ENCODE measurements at regions not wholly inside any gene's neighbourhood (a gene's known extent, or its start where the extent isn't known, plus 50 kb on each side); places are given as distances from the start of the nearest gene placed in this dataset.
"Not testable (repeated sequence)": the region's sequence is repeated elsewhere in the genome, so short reads cannot be mapped to it uniquely, and the experiment has no call there.

GRCh38 chr13:110811008-110811720 is 97.7 kb downstream of the ING1 start:
- DNase-seq = no peak

- no peak for DNase-seq
Observed at GRCh38 chr13:110811771-110812120, 98.2 kb downstream of the ING1 start.

- no peak for DNase-seq
Observed at GRCh38 chr13:110812121-110812868, 98.8 kb downstream of the ING1 start.

- DNase-seq = no peak
Observed at GRCh38 chr13:110812869-110813645, 99.6 kb downstream of the ING1 start.

- DNase-seq = no peak
Observed at GRCh38 chr13:110813646-110814624, 100.4 kb downstream of the ING1 start.

- DNase-seq = no peak
Observed at GRCh38 chr13:110815471-110816204, 99.2 kb downstream of the ANKRD10 start.

- DNase-seq = no peak
Observed at GRCh38 chr13:110816500-110816899, 98.4 kb downstream of the ANKRD10 start.

GRCh38 chr13:110817143-110817542 is 97.7 kb downstream of the ANKRD10 start:
- no peak for DNase-seq

- DNase-seq = no peak
Observed at GRCh38 chr13:110818747-110819146, 96.1 kb downstream of the ANKRD10 start.

GRCh38 chr13:110819203-110820014 is 95.5 kb downstream of the ANKRD10 start:
- DNase-seq = peak; percentile 72

GRCh38 chr13:110820322-110820721 is 94.5 kb downstream of the ANKRD10 start:
- DNase-seq = no peak

- DNase-seq = not testable (repeated sequence)
Observed at GRCh38 chr13:110821837-110822668, 92.8 kb downstream of the ANKRD10 start.

GRCh38 chr13:110822669-110822945 is 92.3 kb downstream of the ANKRD10 start:
- DNase-seq = no peak

- DNase-seq = no peak
Observed at GRCh38 chr13:110824702-110825300, 90.1 kb downstream of the ANKRD10 start.

GRCh38 chr13:110825516-110825915 is 89.4 kb downstream of the ANKRD10 start:
- no peak for DNase-seq

GRCh38 chr13:110826101-110826500 is 88.8 kb downstream of the ANKRD10 start:
- DNase-seq = no peak

- DNase-seq = no peak
Observed at GRCh38 chr13:110826861-110827672, 87.8 kb downstream of the ANKRD10 start.

Data from GDM1 (cell line).